GM19023 (cell line): ENCODE measurements at regions not wholly inside any gene's neighbourhood (a gene's known extent, or its start where the extent isn't known, plus 50 kb on each side); places are given as distances from the start of the nearest gene placed in this dataset.

Experiments
- ATAC-seq: cut with Tn5 transposase; IDR thresholded peaks from one replicate; pipeline ENCODE4 v1.9.1; 2021; ENCODE audit warnings: mild to moderate bottlenecking, moderate library complexity; ENCODE audit not compliant: unreplicated experiment

- no peak for ATAC-seq
Observed at GRCh38 chr12:88793096-88793495, 212.8 kb upstream of the KITLG start.

GRCh38 chr12:88790231-88790630, 210.0 kb upstream of the KITLG start:
- no peak for ATAC-seq

GRCh38 chr12:88784166-88784565, 203.9 kb upstream of the KITLG start:
- ATAC-seq, result no peak

GRCh38 chr12:88782351-88782750, 202.1 kb upstream of the KITLG start:
- ATAC-seq, result no peak

- ATAC-seq, result no peak
Observed at GRCh38 chr12:88781909-88782308, 201.6 kb upstream of the KITLG start.

- no peak for ATAC-seq
Observed at GRCh38 chr12:88778064-88778463, 197.8 kb upstream of the KITLG start.

GRCh38 chr12:88775742-88776151, 195.5 kb upstream of the KITLG start:
- ATAC-seq, result no peak

- no peak for ATAC-seq
Observed at GRCh38 chr12:88767699-88768098, 187.4 kb upstream of the KITLG start.

- no peak for ATAC-seq
Observed at GRCh38 chr12:88764781-88765480, 184.7 kb upstream of the KITLG start.

GRCh38 chr12:88763536-88764100, 183.3 kb upstream of the KITLG start:
- ATAC-seq, result no peak

- ATAC-seq, result no peak
Observed at GRCh38 chr12:88758176-88758575, 177.9 kb upstream of the KITLG start.

GRCh38 chr12:88756917-88757316, 176.6 kb upstream of the KITLG start:
- ATAC-seq, result no peak

- no peak for ATAC-seq
Observed at GRCh38 chr12:88756153-88756552, 175.9 kb upstream of the KITLG start.

GRCh38 chr12:88753707-88754106, 173.4 kb upstream of the KITLG start:
- no peak for ATAC-seq

- no peak for ATAC-seq
Observed at GRCh38 chr12:88753066-88753465, 172.8 kb upstream of the KITLG start.

- ATAC-seq, result no peak
Observed at GRCh38 chr12:88752183-88752582, 171.9 kb upstream of the KITLG start.

GRCh38 chr12:88750867-88751543, 170.7 kb upstream of the KITLG start:
- ATAC-seq, result no peak

- no peak for ATAC-seq
Observed at GRCh38 chr12:88746386-88746785, 166.1 kb upstream of the KITLG start.

- no peak for ATAC-seq
Observed at GRCh38 chr12:88743946-88744685, 163.8 kb upstream of the KITLG start.

- no peak for ATAC-seq
Observed at GRCh38 chr12:88737838-88738472, 157.7 kb upstream of the KITLG start.

GRCh38 chr12:88736031-88736430, 155.8 kb upstream of the KITLG start:
- no peak for ATAC-seq
